Stomach (tissue), 4 donors: ENCODE measurements at regions not wholly inside any gene's neighbourhood (a gene's known extent, or its start where the extent isn't known, plus 50 kb on each side); places are given as distances from the start of the nearest gene placed in this dataset.

Source experiments
- EP300 ChIP-seq: sonication (generic); formaldehyde crosslinking; IDR thresholded peaks from one replicate; pipeline ENCODE4 v1.6.1; 2017; ENCODE audit warnings: antibody characterized with exemption
- POLR2A ChIP-seq, 4 donors: fragments of 450-650 bp; IDR thresholded peaks; one replicate each; pipeline ENCODE4 v1.6.1; 2016; ENCODE audit warnings: antibody characterized with exemption in 4 of 4, control low read depth in 2 of 4, mild to moderate bottlenecking in 1 of 4, moderate library complexity in 1 of 4
- POLR2AphosphoS5 ChIP-seq, 3 donors: sonication (generic); formaldehyde crosslinking; IDR thresholded peaks; one replicate each; pipeline ENCODE4 v1.6.1; 2016; ENCODE audit warnings: antibody characterized with exemption in 3 of 3

- no peak for TF ChIP-seq POLR2A (IDR thresholded peaks at IDR 0.05)
- TF ChIP-seq POLR2AphosphoS5 (IDR thresholded peaks at IDR 0.05): no peak
- TF ChIP-seq EP300: no peak
Measured at GRCh38 chr2:166627893-166628292, 133.8 kb upstream of the SCN7A start.
